Raji (cell line): ENCODE measurements at regions not wholly inside any gene's neighbourhood (a gene's known extent, or its start where the extent isn't known, plus 50 kb on each side); places are given as distances from the start of the nearest gene placed in this dataset.

ENCODE experiments used
- POLR2A ChIP-seq: IDR thresholded peaks from 2 replicates; pipeline ENCODE4 v1.6.1; 2011; ENCODE audit warnings: low read depth, low read length, control low read depth; ENCODE audit not compliant: insufficient read depth

GRCh38 chr6:138550346-138550767 is 51.1 kb upstream of the NHSL1 start:
- no peak for TF ChIP-seq POLR2A

GRCh38 chr6:138554146-138554545 is 54.9 kb upstream of the NHSL1 start:
- TF ChIP-seq POLR2A: no peak

GRCh38 chr6:138555421-138555988 is 56.2 kb upstream of the NHSL1 start:
- TF ChIP-seq POLR2A: no peak

- no peak for TF ChIP-seq POLR2A
These were observed 57.9 kb upstream of the NHSL1 start for GRCh38 chr6:138557147-138557546.

- TF ChIP-seq POLR2A: no peak
These were observed 59.8 kb upstream of the NHSL1 start for GRCh38 chr6:138559143-138559542.

GRCh38 chr6:138560130-138560860 is 61.0 kb upstream of the NHSL1 start:
- no peak for TF ChIP-seq POLR2A

GRCh38 chr6:138562691-138563090 is 63.4 kb upstream of the NHSL1 start:
- no peak for TF ChIP-seq POLR2A

GRCh38 chr6:138563231-138563630 is 63.9 kb upstream of the NHSL1 start:
- no peak for TF ChIP-seq POLR2A

GRCh38 chr6:138563650-138564049 is 64.4 kb upstream of the NHSL1 start:
- TF ChIP-seq POLR2A: no peak

GRCh38 chr6:138564170-138564721 is 65.0 kb upstream of the NHSL1 start:
- TF ChIP-seq POLR2A: no peak

GRCh38 chr6:138567052-138567451 is 67.8 kb upstream of the NHSL1 start:
- TF ChIP-seq POLR2A: no peak

GRCh38 chr6:138568997-138569396 is 69.7 kb upstream of the NHSL1 start:
- no peak for TF ChIP-seq POLR2A

- no peak for TF ChIP-seq POLR2A
These were observed 70.3 kb upstream of the NHSL1 start for GRCh38 chr6:138569554-138569953.

- TF ChIP-seq POLR2A: no peak
These were observed 70.9 kb upstream of the NHSL1 start for GRCh38 chr6:138569970-138570724.

- no peak for TF ChIP-seq POLR2A
These were observed 71.4 kb upstream of the NHSL1 start for GRCh38 chr6:138570725-138571029.

GRCh38 chr6:138571181-138571580 is 71.9 kb upstream of the NHSL1 start:
- no peak for TF ChIP-seq POLR2A

- TF ChIP-seq POLR2A: no peak
These were observed 72.4 kb upstream of the NHSL1 start for GRCh38 chr6:138571585-138572166.
